Spleen (tissue), 7 donors: ENCODE measurements at regions not wholly inside any gene's neighbourhood (a gene's known extent, or its start where the extent isn't known, plus 50 kb on each side); places are given as distances from the start of the nearest gene placed in this dataset.

ENCODE experiments used
- CTCF ChIP-seq, 11 experiments: fragments of 200-600 bp in 7 of 11; fragments of 450-650 bp in 4 of 11; sonication (generic) in 4 of 11; IDR thresholded peaks in 8 of 11; conservative IDR thresholded peaks in 3 of 11; 1 replicate in 7 of 11; 2 replicates in 4 of 11; pipeline versions ENCODE4 v1.4.0 to v1.8.0; 2016 to 2021; ENCODE audit warnings: antibody characterized with exemption in 11 of 11, inconsistent platforms in 4 of 11, mild to moderate bottlenecking in 1 of 11
- POLR2AphosphoS5 ChIP-seq, 3 donors: sonication (generic); formaldehyde crosslinking; IDR thresholded peaks; one replicate each; pipeline ENCODE4 v1.5.1; 2017; ENCODE audit warnings: antibody characterized with exemption in 3 of 3
- donor health status: DM: no; HTN: no; CAD: no; lungs with moderate emphysema.
- donor health status: DM: no; HTN: no; CAD: no.
- donor health status: DM: no; HTN: no; CAD: no.

GRCh38 chr2:120419073-120419472, 73.1 kb downstream of the INHBB start:
- TF ChIP-seq CTCF (IDR thresholded peaks at IDR 0.05 in 8 of 11, conservative IDR thresholded peaks at IDR 0.05 in 3 of 11) (no peak), POLR2AphosphoS5 (IDR thresholded peaks at IDR 0.05) (no peak)
